Glomerular visceral epithelial cell (primary cell): ENCODE measurements at regions not wholly inside any gene's neighbourhood (a gene's known extent, or its start where the extent isn't known, plus 50 kb on each side); places are given as distances from the start of the nearest gene placed in this dataset.
"Not testable (repeated sequence)": the region's sequence is repeated elsewhere in the genome, so short reads cannot be mapped to it uniquely, and the experiment has no call there.

Experiments
- DNase-seq: peaks from one replicate; pipeline ENCODE4 v3.0.0-alpha.2; 2016; ENCODE audit errors: extremely low spot score

- DNase-seq = no peak
These were observed 76.4 kb downstream of the PHAX start for GRCh38 chr5:126677121-126677520.

- DNase-seq = peak; percentile 7
These were observed 79.6 kb downstream of the PHAX start for GRCh38 chr5:126680191-126680817.

- DNase-seq = not testable (repeated sequence)
These were observed 80.6 kb downstream of the PHAX start for GRCh38 chr5:126681314-126681713.

- no peak for DNase-seq
These were observed 81.2 kb downstream of the PHAX start for GRCh38 chr5:126681970-126682369.

- DNase-seq = no peak
These were observed 82.1 kb downstream of the PHAX start for GRCh38 chr5:126682856-126683255.

- DNase-seq = no peak
These were observed 83.2 kb downstream of the PHAX start for GRCh38 chr5:126683912-126684311.

- not testable (repeated sequence) for DNase-seq
These were observed 84.1 kb downstream of the PHAX start for GRCh38 chr5:126684656-126685442.

- DNase-seq = no peak
These were observed 85.8 kb downstream of the PHAX start for GRCh38 chr5:126686451-126687126.

- DNase-seq = no peak
These were observed 84.0 kb upstream of the LMNB1 start for GRCh38 chr5:126692971-126693370.

GRCh38 chr5:126693806-126694205 lies 83.1 kb upstream of the LMNB1 start:
- DNase-seq = no peak

- no peak for DNase-seq
These were observed 82.5 kb upstream of the LMNB1 start for GRCh38 chr5:126694403-126694802.

GRCh38 chr5:126695091-126695490 lies 81.8 kb upstream of the LMNB1 start:
- DNase-seq = no peak

GRCh38 chr5:126707080-126707479 lies 69.9 kb upstream of the LMNB1 start:
- DNase-seq = no peak

- no peak for DNase-seq
These were observed 61.2 kb upstream of the LMNB1 start for GRCh38 chr5:126715765-126716164.

- no peak for DNase-seq
These were observed 60.1 kb upstream of the LMNB1 start for GRCh38 chr5:126716861-126717260.

- peak; percentile 7 for DNase-seq
These were observed 58.6 kb upstream of the LMNB1 start for GRCh38 chr5:126718236-126718868.

- DNase-seq = no peak
These were observed 56.6 kb upstream of the LMNB1 start for GRCh38 chr5:126720369-126720768.

GRCh38 chr5:126723643-126724042 lies 53.3 kb upstream of the LMNB1 start:
- no peak for DNase-seq
